ENCODE measurements at regions not wholly inside any gene's neighbourhood (a gene's known extent, or its start where the extent isn't known, plus 50 kb on each side); places are given as distances from the start of the nearest gene placed in this dataset.

- intact Hi-C loops (cut with micrococcal nuclease): no loop called here
Measured at GRCh38 chr1:232221802-232222499, 408.0 kb downstream of the SIPA1L2 start.

- intact Hi-C loops (cut with micrococcal nuclease): no loop called here
Measured at GRCh38 chr1:232218955-232219865, 410.7 kb downstream of the SIPA1L2 start.

GRCh38 chr1:232213928-232214327 is 416.0 kb downstream of the SIPA1L2 start:
- intact Hi-C loops (cut with micrococcal nuclease): no loop called here

- intact Hi-C loops (cut with micrococcal nuclease): no loop called here
Measured at GRCh38 chr1:232212253-232212652, 417.7 kb downstream of the SIPA1L2 start.

- intact Hi-C loops (cut with micrococcal nuclease): no loop called here
Measured at GRCh38 chr1:232211149-232211548, 418.8 kb downstream of the SIPA1L2 start.

- intact Hi-C loops (cut with micrococcal nuclease): no loop called here
Measured at GRCh38 chr1:232209357-232209756, 420.6 kb downstream of the SIPA1L2 start.

GRCh38 chr1:232207073-232207866 is 422.7 kb downstream of the SIPA1L2 start:
- intact Hi-C loops (cut with micrococcal nuclease): no loop called here

GRCh38 chr1:232204269-232204668 is 425.7 kb downstream of the SIPA1L2 start:
- intact Hi-C loops (cut with micrococcal nuclease): no loop called here

GRCh38 chr1:232201024-232201423 is 428.9 kb downstream of the SIPA1L2 start:
- intact Hi-C loops (cut with micrococcal nuclease): no loop called here

- intact Hi-C loops (cut with micrococcal nuclease): no loop called here
Measured at GRCh38 chr1:232196042-232196441, 433.9 kb downstream of the SIPA1L2 start.

- intact Hi-C loops (cut with micrococcal nuclease): no loop called here
Measured at GRCh38 chr1:232194424-232194823, 435.5 kb downstream of the SIPA1L2 start.

- intact Hi-C loops (cut with micrococcal nuclease): no loop called here
Measured at GRCh38 chr1:232193451-232193783, 436.5 kb downstream of the SIPA1L2 start.

- intact Hi-C loops (cut with micrococcal nuclease): no loop called here
Measured at GRCh38 chr1:232192781-232193450, 437.0 kb downstream of the SIPA1L2 start.

- intact Hi-C loops (cut with micrococcal nuclease): no loop called here
Measured at GRCh38 chr1:232191560-232191959, 438.4 kb downstream of the SIPA1L2 start.

GRCh38 chr1:232188318-232188717 is 441.6 kb downstream of the SIPA1L2 start:
- intact Hi-C loops (cut with micrococcal nuclease): no loop called here

GRCh38 chr1:232186931-232187330 is 443.0 kb downstream of the SIPA1L2 start:
- intact Hi-C loops (cut with micrococcal nuclease): no loop called here

- intact Hi-C loops (cut with micrococcal nuclease): no loop called here
Measured at GRCh38 chr1:232184561-232185530, 445.1 kb downstream of the SIPA1L2 start.

- intact Hi-C loops (cut with micrococcal nuclease): no loop called here
Measured at GRCh38 chr1:232183802-232184201, 446.1 kb downstream of the SIPA1L2 start.

- intact Hi-C loops (cut with micrococcal nuclease): no loop called here
Measured at GRCh38 chr1:232183266-232183800, 446.6 kb downstream of the SIPA1L2 start.

- intact Hi-C loops (cut with micrococcal nuclease): no loop called here
Measured at GRCh38 chr1:232182236-232182635, 447.7 kb downstream of the SIPA1L2 start.
